Smooth muscle cell of the brain vasculature (primary cell): ENCODE measurements at regions not wholly inside any gene's neighbourhood (a gene's known extent, or its start where the extent isn't known, plus 50 kb on each side); places are given as distances from the start of the nearest gene placed in this dataset.

ENCODE experiments used
- DNase-seq: peaks from one replicate; pipeline ENCODE4 v3.0.0-alpha.2; 2012; ENCODE audit warnings: low read depth, low spot score

DNA sequence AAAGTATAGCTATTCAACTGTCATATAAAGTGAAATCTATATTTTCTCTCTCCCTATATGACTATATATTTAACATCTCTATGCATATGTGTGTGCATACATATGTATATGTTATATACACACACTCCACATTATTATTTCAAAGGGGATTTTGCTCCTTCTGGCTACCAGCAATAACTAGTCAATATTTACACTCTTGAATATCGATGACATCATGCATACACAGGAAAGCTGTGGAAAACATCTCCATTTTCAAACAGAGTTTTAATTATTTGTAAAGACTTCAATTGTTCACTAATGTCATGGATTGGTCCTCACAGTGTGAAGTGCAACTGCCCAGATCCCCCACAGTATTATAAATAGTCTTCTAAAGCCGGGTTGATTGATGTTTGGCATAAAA, 195.9 kb upstream of the TCF4 start:
- DNase-seq: no peak

- DNase-seq: no peak
Measured at GRCh38 chr18:55781481-55781957, 193.5 kb upstream of the TCF4 start.

DNA sequence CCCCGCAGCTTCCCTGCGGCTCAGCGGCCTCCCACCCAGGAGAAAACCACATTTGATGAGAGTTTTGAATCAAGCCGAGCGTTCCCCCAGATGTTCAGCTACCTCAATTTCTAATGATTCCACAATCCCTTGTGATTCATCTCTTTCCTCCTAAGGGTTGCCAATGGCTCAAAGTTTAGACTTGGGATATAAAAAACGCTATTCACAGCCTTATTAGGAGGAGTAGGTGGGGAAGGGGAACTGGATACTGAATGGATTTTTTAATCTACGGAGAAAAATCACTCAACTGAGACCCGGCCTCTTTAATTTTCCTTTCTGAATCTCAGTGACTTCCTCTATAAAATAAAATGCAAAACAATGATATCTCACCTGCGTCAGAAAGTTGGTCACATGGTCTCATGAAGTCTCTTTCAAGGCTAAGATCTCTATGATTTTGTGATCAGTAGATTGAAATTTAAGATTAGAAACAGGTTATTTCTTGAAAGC, 192.6 kb upstream of the TCF4 start:
- no peak for DNase-seq

- no peak for DNase-seq
Measured at GRCh38 chr18:55779691-55780585, 191.9 kb upstream of the TCF4 start.

DNA sequence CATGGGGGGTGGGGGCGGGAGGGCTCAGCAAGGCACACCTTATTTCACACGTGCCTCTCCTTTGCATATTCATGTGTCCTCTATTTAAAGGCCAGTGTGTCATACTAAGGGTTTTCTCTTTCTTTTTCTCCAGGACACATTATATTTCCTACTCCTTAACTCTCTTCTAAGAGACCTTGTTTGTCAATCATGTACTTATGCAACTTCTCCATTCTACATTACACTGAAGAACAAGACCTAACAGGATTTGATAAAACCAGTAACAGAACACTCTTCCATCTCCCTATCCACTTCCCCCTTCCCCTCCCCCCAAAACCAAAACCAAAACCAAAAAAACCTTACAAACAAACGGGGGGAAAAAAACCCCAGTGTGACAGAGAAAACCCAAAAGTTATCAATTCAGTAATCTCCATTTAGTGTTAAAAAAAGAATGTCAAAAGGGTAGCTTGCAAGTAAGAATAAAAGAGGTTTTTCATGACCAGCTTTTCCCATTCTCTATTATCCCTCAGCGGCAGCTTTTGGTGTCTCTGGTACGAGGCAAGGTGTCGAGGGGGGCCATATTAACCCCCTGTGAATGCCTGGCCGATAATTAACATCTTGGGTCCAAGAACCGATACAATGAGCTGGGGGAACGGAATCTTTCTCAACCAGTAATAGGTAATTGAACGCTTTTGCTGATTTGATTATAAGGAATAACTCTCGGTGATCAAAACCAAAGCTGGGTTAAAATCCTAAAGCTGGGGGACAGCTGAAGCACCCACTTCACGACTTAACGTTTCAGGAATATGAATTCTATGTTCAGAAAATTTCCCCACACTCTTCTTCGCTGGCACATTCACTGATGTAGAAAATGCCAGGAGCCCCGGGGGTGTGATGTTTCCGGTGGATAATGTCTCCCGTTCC, 191.0 kb upstream of the TCF4 start:
- no peak for DNase-seq

DNA sequence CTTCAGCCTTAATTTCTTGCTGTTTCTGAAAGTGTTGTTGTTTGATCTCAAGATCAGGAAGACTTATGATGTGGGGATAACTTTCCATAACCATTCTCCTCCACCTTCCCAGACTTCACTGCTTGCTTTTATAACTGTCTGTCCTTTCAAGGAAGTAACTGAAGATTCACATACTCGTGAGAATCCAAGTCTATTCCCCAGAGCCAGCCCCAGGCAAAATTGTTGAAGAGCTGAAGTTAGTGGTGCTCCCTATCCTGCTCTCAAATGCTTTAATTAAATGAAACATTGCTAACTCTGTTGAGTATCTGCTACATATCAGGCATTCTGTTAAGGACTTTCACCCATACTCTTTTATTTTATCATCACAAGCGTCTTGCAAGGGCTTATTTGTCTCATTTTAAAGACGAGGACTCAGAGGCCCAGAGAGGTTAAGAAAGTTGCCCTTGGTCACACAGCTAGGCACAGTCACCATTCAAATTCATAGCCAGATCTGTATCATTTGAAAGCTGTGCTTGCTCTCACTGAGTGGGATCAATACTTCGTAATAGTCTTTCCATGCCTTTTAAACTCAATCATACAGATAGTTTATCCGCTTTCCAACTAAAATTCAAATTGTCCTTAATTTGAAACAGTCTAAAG, 189.8 kb upstream of the TCF4 start:
- no peak for DNase-seq

GRCh38 chr18:55775972-55776371, 188.0 kb upstream of the TCF4 start:
- no peak for DNase-seq

GRCh38 chr18:55774505-55774904, 186.5 kb upstream of the TCF4 start:
- no peak for DNase-seq

DNA sequence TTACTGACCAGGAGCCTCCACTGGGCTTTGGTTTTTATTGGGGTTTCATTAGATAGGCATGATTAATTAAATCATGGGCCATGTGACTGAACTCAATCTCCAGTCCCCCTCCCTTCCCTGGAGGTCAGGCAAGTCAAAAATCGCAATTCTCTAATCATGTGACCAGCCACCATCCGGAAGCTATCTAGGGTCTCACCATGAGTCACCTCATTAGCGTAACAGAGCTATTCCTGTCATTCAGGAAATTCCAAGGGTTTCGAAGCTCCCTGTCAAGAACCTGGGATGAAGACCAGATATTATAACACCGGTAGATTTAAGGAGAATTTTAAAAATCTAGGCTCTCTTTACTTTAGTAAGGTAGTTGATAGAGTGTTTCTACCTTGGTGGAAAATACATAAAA, 180.3 kb upstream of the TCF4 start:
- DNase-seq: no peak

GRCh38 chr18:55764386-55764785, 176.4 kb upstream of the TCF4 start:
- no peak for DNase-seq

DNA sequence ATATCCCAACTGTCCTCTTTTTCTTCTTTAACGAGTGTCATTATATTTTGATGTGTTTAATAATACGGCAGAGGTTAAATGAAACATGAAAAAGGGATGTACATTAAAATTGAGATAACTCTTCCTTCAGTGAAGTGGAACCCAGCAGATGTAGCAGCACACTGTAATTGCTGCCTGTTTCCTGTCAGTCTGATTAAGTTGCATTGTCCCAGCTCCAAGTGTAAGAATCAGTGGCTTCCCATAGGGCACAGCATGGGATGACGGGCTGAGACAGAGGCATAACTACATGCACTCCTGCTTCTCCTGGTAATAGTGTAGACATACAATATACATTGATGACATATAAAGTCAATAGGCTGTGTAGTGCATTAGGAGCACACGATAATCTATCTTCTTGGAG, 175.8 kb upstream of the TCF4 start:
- DNase-seq: no peak

GRCh38 chr18:55763298-55763697, 175.3 kb upstream of the TCF4 start:
- no peak for DNase-seq

DNA sequence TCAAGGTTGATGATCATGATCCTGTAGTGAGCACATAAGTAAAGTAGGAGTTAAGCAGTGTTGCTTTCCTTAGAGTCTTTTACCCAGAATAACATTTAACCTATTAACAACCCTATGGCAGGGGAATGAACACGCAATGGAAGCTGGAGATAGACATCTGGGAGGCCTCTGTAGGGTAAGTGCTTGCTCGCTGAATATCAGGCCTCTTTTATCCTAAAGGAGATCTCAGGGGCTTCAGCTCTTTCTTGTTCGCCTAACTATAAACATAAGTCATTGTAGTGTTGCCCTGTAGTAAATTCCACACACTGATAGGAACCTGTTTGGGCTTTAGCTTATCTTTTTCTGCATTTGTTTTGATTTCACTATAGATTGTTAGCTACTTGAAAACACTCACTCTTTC, 174.4 kb upstream of the TCF4 start:
- no peak for DNase-seq

GRCh38 chr18:55753643-55754263, 165.8 kb upstream of the TCF4 start:
- DNase-seq: no peak

DNA sequence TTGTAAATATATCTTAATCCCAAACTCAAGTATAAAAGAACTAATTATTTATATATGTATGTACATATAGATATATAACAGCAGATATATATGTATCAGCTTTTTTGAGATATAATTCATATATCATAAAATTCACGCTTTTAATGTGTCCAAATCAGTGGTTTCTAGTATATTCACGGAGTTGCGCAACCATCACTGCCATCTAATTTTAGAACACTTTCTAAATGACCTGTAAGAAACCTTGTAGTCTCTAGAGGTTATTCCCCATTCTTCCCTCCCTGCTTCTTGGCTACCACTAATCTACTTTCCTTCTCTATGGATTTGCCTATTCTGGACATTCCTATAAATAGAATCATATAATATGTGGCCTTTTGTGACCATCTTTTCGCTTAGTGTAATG, 163.5 kb upstream of the TCF4 start:
- DNase-seq: no peak

GRCh38 chr18:55748227-55748738, 160.3 kb upstream of the TCF4 start:
- no peak for DNase-seq

DNA sequence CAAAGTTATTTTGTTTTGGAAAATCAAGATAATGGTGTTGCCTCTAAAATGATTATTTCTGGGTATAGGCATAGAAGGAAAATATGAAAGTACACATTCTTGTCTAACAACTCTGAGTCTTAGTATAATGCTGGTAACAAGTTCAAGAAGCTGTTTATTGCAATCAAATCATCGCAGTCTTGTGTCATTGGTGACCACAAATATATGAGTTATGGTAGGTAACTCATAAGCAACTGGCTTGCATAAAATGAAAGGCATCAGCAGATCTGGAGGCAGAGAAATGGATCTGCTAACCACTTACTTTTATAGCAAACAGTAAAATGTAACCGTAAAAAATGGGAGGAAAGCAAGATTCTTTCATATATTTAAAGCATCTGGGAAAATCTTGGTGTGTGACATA, 156.2 kb upstream of the TCF4 start:
- DNase-seq: no peak

GRCh38 chr18:55743736-55744135, 155.7 kb upstream of the TCF4 start:
- DNase-seq: no peak

- DNase-seq: no peak
Measured at GRCh38 chr18:55743133-55743532, 155.1 kb upstream of the TCF4 start.

- DNase-seq: no peak
Measured at GRCh38 chr18:55739488-55739887, 151.5 kb upstream of the TCF4 start.

DNA sequence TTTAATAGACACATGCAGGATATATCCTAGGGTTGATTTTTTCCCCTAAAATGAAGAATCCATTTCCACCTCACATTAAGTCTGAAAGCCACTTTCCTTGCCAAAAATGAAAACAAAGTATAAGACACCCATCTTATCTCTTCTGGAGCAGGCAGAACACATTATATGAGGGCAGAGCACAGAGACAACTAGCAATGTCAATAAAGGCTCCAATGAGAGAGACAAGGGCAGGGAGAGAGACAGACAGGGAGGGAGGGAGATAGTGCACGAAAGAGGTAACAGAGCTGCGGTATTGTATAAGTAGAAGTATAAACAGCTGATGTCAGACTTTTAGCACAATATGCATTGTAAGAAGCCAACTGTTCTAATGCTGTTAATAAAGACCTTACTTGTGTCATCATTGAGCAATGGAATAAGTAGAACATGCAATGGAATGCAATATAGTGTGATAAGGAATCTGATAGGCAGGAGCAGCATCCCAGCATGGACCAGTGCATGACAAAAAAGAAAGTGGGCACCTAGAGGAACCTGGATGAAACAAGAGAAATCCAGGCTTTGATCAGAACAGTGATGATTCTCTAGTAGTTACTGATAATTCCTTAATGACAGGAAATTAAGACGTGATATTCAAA, 150.6 kb upstream of the TCF4 start:
- DNase-seq: no peak
